GM23248 (cell line): ENCODE measurements at regions not wholly inside any gene's neighbourhood (a gene's known extent, or its start where the extent isn't known, plus 50 kb on each side); places are given as distances from the start of the nearest gene placed in this dataset.

Experiments used
- EZH2 ChIP-seq: fragments of 200-600 bp; sonication (generic); IDR thresholded peaks from 2 replicates; pipeline ENCODE4 v1.6.1; 2018; ENCODE audit warnings: antibody characterized with exemption, mild to moderate bottlenecking; ENCODE audit not compliant: insufficient read depth, poor library complexity, severe bottlenecking
- EZH2phosphoT487 ChIP-seq: fragments of 200-600 bp; sonication (generic); IDR thresholded peaks from 2 replicates; pipeline ENCODE4 v1.6.1; 2018; ENCODE audit warnings: antibody characterized with exemption, moderate library complexity, mild to moderate bottlenecking, low read depth; ENCODE audit not compliant: insufficient read depth

DNA sequence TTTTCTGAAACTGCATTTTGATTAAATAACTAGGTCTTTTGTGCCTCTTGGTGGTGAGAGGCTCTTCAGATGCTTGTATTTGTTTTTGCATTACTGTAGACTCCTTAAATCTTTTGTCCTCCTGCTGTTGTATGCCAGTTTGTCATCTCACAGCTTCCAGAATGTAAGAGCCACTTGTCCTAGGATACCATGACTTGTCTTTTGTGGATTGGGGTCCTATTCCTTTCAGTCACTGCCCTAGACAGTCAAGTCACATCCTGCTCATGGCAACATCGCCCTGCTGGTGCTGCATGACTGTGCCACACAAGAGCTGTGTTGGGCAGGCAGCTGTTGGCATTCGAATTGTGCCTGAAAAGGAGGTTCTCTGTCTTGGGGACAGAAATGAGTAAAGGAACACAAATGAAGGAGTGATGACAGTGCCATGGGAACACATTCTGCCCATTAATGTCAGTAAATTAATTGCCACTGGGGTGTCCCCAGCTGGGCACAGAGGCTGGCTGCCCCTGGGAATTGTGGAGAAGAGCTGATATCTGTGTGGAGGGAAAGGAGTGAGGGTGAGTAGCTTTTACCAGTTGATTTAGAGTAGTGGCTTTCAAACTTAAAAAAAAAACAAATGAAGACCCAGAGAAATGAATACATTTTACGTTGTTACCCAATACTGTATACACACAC, 140.3 kb downstream of the ARL6IP6 start:
- TF ChIP-seq EZH2 (no peak), EZH2phosphoT487 (no peak)
